GM03348 (cell line): ENCODE measurements at regions not wholly inside any gene's neighbourhood (a gene's known extent, or its start where the extent isn't known, plus 50 kb on each side); places are given as distances from the start of the nearest gene placed in this dataset.
"Not testable (repeated sequence)": the region's sequence is repeated elsewhere in the genome, so short reads cannot be mapped to it uniquely, and the experiment has no call there.

Experiments used
- DNase-seq: peaks from one replicate; pipeline ENCODE4 v3.0.0; 2012; ENCODE audit warnings: low spot score

- not testable (repeated sequence) for DNase-seq
Observed at GRCh38 chr13:70511861-70512417, 403.7 kb upstream of the KLHL1 start.

GRCh38 chr13:70505809-70506208 lies 397.6 kb upstream of the KLHL1 start:
- DNase-seq: no peak

GRCh38 chr13:70502944-70503343 lies 394.7 kb upstream of the KLHL1 start:
- DNase-seq: no peak

- no peak for DNase-seq
Observed at GRCh38 chr13:70490320-70490935, 382.2 kb upstream of the KLHL1 start.

GRCh38 chr13:70484931-70485330 lies 376.7 kb upstream of the KLHL1 start:
- DNase-seq: no peak

- DNase-seq: no peak
Observed at GRCh38 chr13:70483599-70484276, 375.5 kb upstream of the KLHL1 start.

GRCh38 chr13:70473907-70474306 lies 365.7 kb upstream of the KLHL1 start:
- DNase-seq: no peak

- DNase-seq: no peak
Observed at GRCh38 chr13:70469077-70469476, 360.8 kb upstream of the KLHL1 start.

- DNase-seq: no peak
Observed at GRCh38 chr13:70457474-70457873, 349.2 kb upstream of the KLHL1 start.

GRCh38 chr13:70448820-70449219 lies 340.6 kb upstream of the KLHL1 start:
- DNase-seq: no peak

GRCh38 chr13:70432276-70432805 lies 324.1 kb upstream of the KLHL1 start:
- no peak for DNase-seq

GRCh38 chr13:70430256-70430655 lies 322.0 kb upstream of the KLHL1 start:
- DNase-seq: no peak

- DNase-seq: no peak
Observed at GRCh38 chr13:70424928-70425327, 316.7 kb upstream of the KLHL1 start.

GRCh38 chr13:70424428-70424827 lies 316.2 kb upstream of the KLHL1 start:
- DNase-seq: no peak

- no peak for DNase-seq
Observed at GRCh38 chr13:70415136-70415535, 306.9 kb upstream of the KLHL1 start.

- no peak for DNase-seq
Observed at GRCh38 chr13:70408865-70409264, 300.6 kb upstream of the KLHL1 start.

GRCh38 chr13:70407486-70407885 lies 299.2 kb upstream of the KLHL1 start:
- no peak for DNase-seq

- DNase-seq: no peak
Observed at GRCh38 chr13:70405266-70405665, 297.0 kb upstream of the KLHL1 start.

GRCh38 chr13:70394031-70394548 lies 285.8 kb upstream of the KLHL1 start:
- no peak for DNase-seq

- DNase-seq: no peak
Observed at GRCh38 chr13:70391678-70392077, 283.4 kb upstream of the KLHL1 start.

GRCh38 chr13:70390968-70391367 lies 282.7 kb upstream of the KLHL1 start:
- no peak for DNase-seq

GRCh38 chr13:70390064-70390463 lies 281.8 kb upstream of the KLHL1 start:
- DNase-seq: no peak

- DNase-seq: no peak
Observed at GRCh38 chr13:70388935-70389334, 280.7 kb upstream of the KLHL1 start.
